WTC11 (cell line): ENCODE measurements at regions not wholly inside any gene's neighbourhood (a gene's known extent, or its start where the extent isn't known, plus 50 kb on each side); places are given as distances from the start of the nearest gene placed in this dataset.

Source experiments
- ATAC-seq: fragments of 200-7000 bp; cut with Tn5 transposase; 2 replicates; pipeline ENCODE4 v1.10.0; 2021; ENCODE audit warnings: mild to moderate bottlenecking, moderate library complexity
- CTCF ChIA-PET: fragments of 300-600 bp; sonication (Branson Sonifier 250); formaldehyde crosslinking; loops from one replicate; lab custom pipeline; 2021; ENCODE audit warnings: antibody characterized with exemption; lab: Charles Lee
- POLR2A ChIA-PET: fragments of 350-600 bp; sonication (Branson Sonifier 250); formaldehyde crosslinking; loops from one replicate; lab custom pipeline; 2021; ENCODE audit warnings: antibody characterized with exemption; lab: Charles Lee
- DNase-seq: peaks from one replicate; pipeline ENCODE4 v3.0.0; 2021; ENCODE audit warnings: low spot score
- H3K27ac Mint-ChIP-seq: 2 replicates; pipeline ENCODE4 v1.8.0; 2021; ENCODE audit warnings: mixed read lengths
- H3K27me3 Mint-ChIP-seq: 2 replicates; pipeline ENCODE4 v1.8.0; 2021; ENCODE audit warnings: low read depth, mild to moderate bottlenecking, moderate library complexity, mixed read lengths
- H3K36me3 Mint-ChIP-seq: 2 replicates; pipeline ENCODE4 v1.8.0; 2021; ENCODE audit warnings: mixed read lengths
- H3K4me1 Mint-ChIP-seq: 2 replicates; pipeline ENCODE4 v1.8.0; 2022; ENCODE audit warnings: mixed read lengths
- H3K4me3 Mint-ChIP-seq: 2 replicates; pipeline ENCODE4 v1.8.0; 2021; ENCODE audit warnings: mild to moderate bottlenecking, moderate library complexity, mixed read lengths
- H3K9me3 Mint-ChIP-seq: 2 replicates; pipeline ENCODE4 v1.8.0; 2021; ENCODE audit warnings: mixed read lengths
- AFF4 ChIP-seq: sonication (generic); formaldehyde crosslinking; IDR thresholded peaks from 2 replicates; pipeline ENCODE4 v1.8.1; 2023; ENCODE audit warnings: mild to moderate bottlenecking, missing genetic modification reagents, borderline replicate concordance
- ATF1 ChIP-seq: sonication (generic); formaldehyde crosslinking; IDR thresholded peaks from 2 replicates; pipeline ENCODE4 v1.8.1; 2023; ENCODE audit warnings: mild to moderate bottlenecking, moderate library complexity, missing genetic modification reagents
- ATF6 ChIP-seq: sonication (generic); formaldehyde crosslinking; IDR thresholded peaks from 2 replicates; pipeline ENCODE4 v1.8.1; 2023; ENCODE audit warnings: mild to moderate bottlenecking, missing genetic modification reagents
- ESRRA ChIP-seq: sonication (generic); formaldehyde crosslinking; IDR thresholded peaks from 2 replicates; pipeline ENCODE4 v1.8.1; 2022; ENCODE audit warnings: mild to moderate bottlenecking, missing genetic modification reagents, borderline replicate concordance
- FOXJ3 ChIP-seq: sonication (generic); formaldehyde crosslinking; IDR thresholded peaks from 2 replicates; pipeline ENCODE4 v1.9.0; 2021; ENCODE audit warnings: missing genetic modification reagents, mild to moderate bottlenecking, borderline replicate concordance
- FOXK1 ChIP-seq: sonication (generic); formaldehyde crosslinking; IDR thresholded peaks from 2 replicates; pipeline ENCODE4 v1.8.0; 2022; ENCODE audit warnings: mild to moderate bottlenecking, moderate library complexity, missing genetic modification reagents
- FOXP1 ChIP-seq: sonication (generic); formaldehyde crosslinking; IDR thresholded peaks from 2 replicates; pipeline ENCODE4 v1.8.0; 2022; ENCODE audit warnings: missing genetic modification reagents, mild to moderate bottlenecking, moderate library complexity, borderline replicate concordance
- GABPB1 ChIP-seq: sonication (generic); formaldehyde crosslinking; IDR thresholded peaks from 2 replicates; pipeline ENCODE4 v1.8.1; 2023; ENCODE audit warnings: mild to moderate bottlenecking, missing genetic modification reagents
- HMGA2 ChIP-seq: fragments of 250-450 bp; sonication (Bioruptor Pico); IDR thresholded peaks from 2 replicates; pipeline ENCODE4 v1.4.0; 2021; ENCODE audit warnings: mild to moderate bottlenecking, moderate library complexity
- KAT7 ChIP-seq: sonication (generic); formaldehyde crosslinking; IDR thresholded peaks from 2 replicates; pipeline ENCODE4 v1.8.1; 2023; ENCODE audit warnings: missing genetic modification reagents, mild to moderate bottlenecking, borderline replicate concordance
- MLX ChIP-seq: sonication (generic); formaldehyde crosslinking; IDR thresholded peaks from 2 replicates; pipeline ENCODE4 v1.8.1; 2023; ENCODE audit warnings: mild to moderate bottlenecking, missing genetic modification reagents, moderate library complexity
- NR3C1 ChIP-seq: sonication (generic); formaldehyde crosslinking; conservative IDR thresholded peaks from 2 replicates; pipeline ENCODE4 v1.8.1; 2023; ENCODE audit warnings: low read depth, mild to moderate bottlenecking, missing genetic modification reagents
- RELA ChIP-seq: sonication (generic); formaldehyde crosslinking; IDR thresholded peaks from 2 replicates; pipeline ENCODE4 v1.8.1; 2022; ENCODE audit warnings: missing genetic modification reagents, mild to moderate bottlenecking, borderline replicate concordance
- SMAD3 ChIP-seq: sonication (generic); formaldehyde crosslinking; IDR thresholded peaks from 2 replicates; pipeline ENCODE4 v1.8.0; 2022; ENCODE audit warnings: missing genetic modification reagents, mild to moderate bottlenecking, borderline replicate concordance
- ZBTB21 ChIP-seq: sonication (generic); formaldehyde crosslinking; IDR thresholded peaks from 2 replicates; pipeline ENCODE4 v1.8.1; 2023; ENCODE audit warnings: mild to moderate bottlenecking, missing genetic modification reagents, borderline replicate concordance
- ZNF138 ChIP-seq: sonication (generic); formaldehyde crosslinking; conservative IDR thresholded peaks from 2 replicates; pipeline ENCODE4 v1.8.1; 2022; ENCODE audit warnings: mild to moderate bottlenecking, moderate library complexity, missing genetic modification reagents
- ZNF219 ChIP-seq: sonication (generic); formaldehyde crosslinking; IDR thresholded peaks from 2 replicates; pipeline ENCODE4 v1.8.0; 2023; ENCODE audit warnings: missing genetic modification reagents, mild to moderate bottlenecking, borderline replicate concordance
- TF ChIP-seq, protein P1 (sequence below): sonication (generic); formaldehyde crosslinking; IDR thresholded peaks from 2 replicates; pipeline ENCODE4 v1.8.1; 2022; ENCODE audit warnings: mild to moderate bottlenecking, missing genetic modification reagents, moderate library complexity, borderline replicate concordance
- TF ChIP-seq, protein P2 (sequence below): fragments of 250-450 bp; sonication (Bioruptor Pico); IDR thresholded peaks from 2 replicates; pipeline ENCODE4 v1.9.0; 2021; ENCODE audit warnings: mild to moderate bottlenecking
- TF ChIP-seq, protein P3 (sequence below): sonication (generic); formaldehyde crosslinking; IDR thresholded peaks from 2 replicates; pipeline ENCODE4 v1.8.0; 2022; ENCODE audit warnings: mild to moderate bottlenecking, missing genetic modification reagents
- TF ChIP-seq, protein P4 (sequence below): sonication (generic); formaldehyde crosslinking; IDR thresholded peaks from 2 replicates; pipeline ENCODE4 v1.8.0; 2022; ENCODE audit warnings: mild to moderate bottlenecking, missing genetic modification reagents

DNA sequence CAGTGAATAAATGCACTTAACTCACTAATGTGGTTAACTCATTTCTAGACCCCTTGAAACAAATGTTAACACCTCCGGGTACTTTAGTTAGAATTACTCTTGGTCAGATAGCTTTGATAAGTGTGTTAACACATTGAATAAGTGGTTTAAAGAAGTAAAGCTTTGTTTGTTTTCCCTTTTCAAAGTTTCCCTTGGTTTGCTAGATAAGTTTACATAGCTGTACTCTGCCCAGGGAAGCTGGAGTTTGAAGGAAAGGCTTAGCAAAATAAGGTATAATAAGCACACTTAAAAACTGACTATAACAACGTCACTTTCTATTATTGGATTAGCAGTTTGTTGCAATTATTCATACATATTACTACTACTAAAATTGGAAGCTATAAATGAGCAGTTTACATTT lies 1233.9 kb upstream of the ADGRL2 start (continued):
- TF ChIP-seq, protein P1, sequence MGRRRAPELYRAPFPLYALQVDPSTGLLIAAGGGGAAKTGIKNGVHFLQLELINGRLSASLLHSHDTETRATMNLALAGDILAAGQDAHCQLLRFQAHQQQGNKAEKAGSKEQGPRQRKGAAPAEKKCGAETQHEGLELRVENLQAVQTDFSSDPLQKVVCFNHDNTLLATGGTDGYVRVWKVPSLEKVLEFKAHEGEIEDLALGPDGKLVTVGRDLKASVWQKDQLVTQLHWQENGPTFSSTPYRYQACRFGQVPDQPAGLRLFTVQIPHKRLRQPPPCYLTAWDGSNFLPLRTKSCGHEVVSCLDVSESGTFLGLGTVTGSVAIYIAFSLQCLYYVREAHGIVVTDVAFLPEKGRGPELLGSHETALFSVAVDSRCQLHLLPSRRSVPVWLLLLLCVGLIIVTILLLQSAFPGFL (CRISPR knock-in tag) = no peak

DNA sequence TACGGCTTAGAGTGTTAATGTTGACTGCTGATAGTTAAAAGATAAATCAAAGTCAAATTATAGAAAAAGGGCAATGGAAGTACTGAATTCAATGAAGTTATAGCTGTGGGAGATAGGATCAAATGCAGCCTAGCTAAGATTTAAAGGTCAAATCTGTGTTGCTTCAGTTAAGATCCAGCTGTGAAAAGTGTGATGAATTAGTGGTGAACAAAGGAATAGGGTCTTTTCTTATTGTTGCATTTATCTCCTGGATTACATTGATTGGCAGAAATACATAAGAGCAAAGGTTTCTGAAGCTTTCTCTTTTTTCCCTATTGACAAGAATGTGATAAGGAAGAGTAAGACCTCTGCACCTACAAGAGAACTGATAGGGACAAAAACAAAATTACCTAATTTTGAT lies 1234.6 kb upstream of the ADGRL2 start:
- TF ChIP-seq, protein P2, sequence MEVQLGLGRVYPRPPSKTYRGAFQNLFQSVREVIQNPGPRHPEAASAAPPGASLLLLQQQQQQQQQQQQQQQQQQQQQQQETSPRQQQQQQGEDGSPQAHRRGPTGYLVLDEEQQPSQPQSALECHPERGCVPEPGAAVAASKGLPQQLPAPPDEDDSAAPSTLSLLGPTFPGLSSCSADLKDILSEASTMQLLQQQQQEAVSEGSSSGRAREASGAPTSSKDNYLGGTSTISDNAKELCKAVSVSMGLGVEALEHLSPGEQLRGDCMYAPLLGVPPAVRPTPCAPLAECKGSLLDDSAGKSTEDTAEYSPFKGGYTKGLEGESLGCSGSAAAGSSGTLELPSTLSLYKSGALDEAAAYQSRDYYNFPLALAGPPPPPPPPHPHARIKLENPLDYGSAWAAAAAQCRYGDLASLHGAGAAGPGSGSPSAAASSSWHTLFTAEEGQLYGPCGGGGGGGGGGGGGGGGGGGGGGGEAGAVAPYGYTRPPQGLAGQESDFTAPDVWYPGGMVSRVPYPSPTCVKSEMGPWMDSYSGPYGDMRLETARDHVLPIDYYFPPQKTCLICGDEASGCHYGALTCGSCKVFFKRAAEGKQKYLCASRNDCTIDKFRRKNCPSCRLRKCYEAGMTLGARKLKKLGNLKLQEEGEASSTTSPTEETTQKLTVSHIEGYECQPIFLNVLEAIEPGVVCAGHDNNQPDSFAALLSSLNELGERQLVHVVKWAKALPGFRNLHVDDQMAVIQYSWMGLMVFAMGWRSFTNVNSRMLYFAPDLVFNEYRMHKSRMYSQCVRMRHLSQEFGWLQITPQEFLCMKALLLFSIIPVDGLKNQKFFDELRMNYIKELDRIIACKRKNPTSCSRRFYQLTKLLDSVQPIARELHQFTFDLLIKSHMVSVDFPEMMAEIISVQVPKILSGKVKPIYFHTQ (CRISPR knock-in tag) = no peak
- TF ChIP-seq, protein P3, sequence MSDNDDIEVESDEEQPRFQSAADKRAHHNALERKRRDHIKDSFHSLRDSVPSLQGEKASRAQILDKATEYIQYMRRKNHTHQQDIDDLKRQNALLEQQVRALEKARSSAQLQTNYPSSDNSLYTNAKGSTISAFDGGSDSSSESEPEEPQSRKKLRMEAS (CRISPR knock-in tag) = no peak
- no peak for TF ChIP-seq ESRRA
- TF ChIP-seq KAT7 = no peak
- no peak for TF ChIP-seq ATF6 (CRISPR knock-in tag)
- TF ChIP-seq SMAD3 (CRISPR knock-in tag) = no peak
- TF ChIP-seq, protein P1 (CRISPR knock-in tag) = no peak
- TF ChIP-seq FOXJ3 (CRISPR knock-in tag) = no peak
- no peak for TF ChIP-seq FOXP1 (CRISPR knock-in tag)
- TF ChIP-seq ZNF219 (CRISPR knock-in tag) = no peak
- TF ChIP-seq, protein P4, sequence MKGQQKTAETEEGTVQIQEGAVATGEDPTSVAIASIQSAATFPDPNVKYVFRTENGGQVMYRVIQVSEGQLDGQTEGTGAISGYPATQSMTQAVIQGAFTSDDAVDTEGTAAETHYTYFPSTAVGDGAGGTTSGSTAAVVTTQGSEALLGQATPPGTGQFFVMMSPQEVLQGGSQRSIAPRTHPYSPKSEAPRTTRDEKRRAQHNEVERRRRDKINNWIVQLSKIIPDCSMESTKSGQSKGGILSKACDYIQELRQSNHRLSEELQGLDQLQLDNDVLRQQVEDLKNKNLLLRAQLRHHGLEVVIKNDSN (CRISPR knock-in tag) = no peak
- TF ChIP-seq ZBTB21 (CRISPR knock-in tag) = no peak
- no peak for TF ChIP-seq ATF1
- Mint-ChIP-seq H3K4me1 (peaks cover 14% of the 10 kb centered on the region), H3K36me3 (no peaks in the 10 kb centered on the region), H3K27me3 (no peaks in the 10 kb centered on the region), H3K9me3 (no peaks in the 10 kb centered on the region), H3K4me3 (no peak overlapping the region), H3K27ac (no peak overlapping the region)
- ATAC-seq = no peak
- ChIA-PET POLR2A (no interaction called here), CTCF (interaction anchor here (0.8 kb wide), 1 partner anchor 89 kb away, joined by 3 read pairs; no protein-coding TSS in a partner anchor)
- no peak for DNase-seq

DNA sequence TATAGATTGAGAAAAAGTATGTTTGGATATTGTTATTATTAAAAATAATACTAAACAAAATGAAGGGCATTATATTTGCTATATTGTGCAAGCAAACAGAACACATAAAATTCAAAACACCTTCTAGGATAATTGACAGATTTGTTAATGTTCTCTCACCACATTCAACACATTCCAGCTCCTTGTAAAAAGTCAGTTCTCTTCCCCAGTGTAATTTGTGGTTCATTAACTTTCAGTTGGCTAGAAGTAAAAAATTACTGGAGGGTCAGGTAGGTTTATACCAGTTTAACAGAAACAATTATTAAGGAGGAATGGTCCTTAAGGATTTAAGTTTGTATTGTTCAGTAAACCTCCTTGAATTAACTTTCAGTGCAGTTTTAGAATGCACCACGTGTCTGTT lies 1235.3 kb upstream of the ADGRL2 start:
- H3K27me3 Mint-ChIP-seq = no peaks in the 10 kb centered on the region
- CTCF ChIA-PET = no interaction called here
- no peaks in the 10 kb centered on the region for H3K36me3 Mint-ChIP-seq
- H3K9me3 Mint-ChIP-seq = no peaks in the 10 kb centered on the region
- ATAC-seq (no peak), DNase-seq (no peak)
- H3K4me3 Mint-ChIP-seq = no peak overlapping the region
- POLR2A ChIA-PET = no interaction called here
- no peak overlapping the region for H3K27ac Mint-ChIP-seq
- H3K4me1 Mint-ChIP-seq = peaks cover 13% of the 10 kb centered on the region
- TF ChIP-seq MLX (CRISPR knock-in tag) (no peak), FOXK1 (CRISPR knock-in tag) (no peak), RELA (CRISPR knock-in tag) (no peak), ZNF219 (CRISPR knock-in tag) (no peak), AFF4 (CRISPR knock-in tag) (no peak), HMGA2 (no peak), NR3C1 (CRISPR knock-in tag) (no peak), GABPB1 (CRISPR knock-in tag) (no peak), ZNF138 (CRISPR knock-in tag) (no peak)
